Upper lobe of left lung (tissue), 6 donors: ENCODE measurements at regions not wholly inside any gene's neighbourhood (a gene's known extent, or its start where the extent isn't known, plus 50 kb on each side); places are given as distances from the start of the nearest gene placed in this dataset.

ENCODE experiments used
- ATAC-seq, 2 donors: fragments of 200-7000 bp; cut with Tn5 transposase; one replicate each; pipeline ENCODE4 v1.9.1; 2022; ENCODE audit warnings: mild to moderate bottlenecking in 2 of 2, moderate library complexity in 2 of 2; ENCODE audit not compliant: low FRiP score in 2 of 2
- DNase-seq, 2 donors: peaks; one replicate each; pipeline ENCODE4 v3.0.0-alpha.2; 2019 to 2020
- H3K27ac ChIP-seq, 4 donors: fragments of 200-600 bp; sonication (generic); one replicate each; pipeline ENCODE4 v1.5.1; 2016 to 2019
- H3K27me3 ChIP-seq, 4 donors: fragments of 200-600 bp; sonication (generic); one replicate each; pipeline ENCODE4 v1.5.1; 2017 to 2019
- H3K36me3 ChIP-seq, 4 donors: fragments of 200-600 bp; sonication (generic); one replicate each; pipeline ENCODE4 v1.5.1; 2016 to 2019
- H3K4me1 ChIP-seq, 4 donors: fragments of 200-600 bp; sonication (generic); one replicate each; pipeline ENCODE4 v1.5.1; 2018 to 2019
- H3K4me3 ChIP-seq, 4 donors: fragments of 200-600 bp; sonication (generic); one replicate each; pipeline ENCODE4 v1.5.1; 2017 to 2019; ENCODE audit warnings: mild to moderate bottlenecking in 2 of 4, moderate library complexity in 1 of 4
- H3K9me3 ChIP-seq, 4 donors: fragments of 200-600 bp; sonication (generic); one replicate each; pipeline ENCODE4 v1.5.1; 2018 to 2019
- CTCF ChIP-seq, 6 experiments: fragments of 450-650 bp in 4 of 6; fragments of 200-600 bp in 2 of 6; sonication (generic) in 2 of 6; IDR thresholded peaks; one replicate each; pipeline ENCODE4 v1.5.1; 2016 to 2019; ENCODE audit warnings: antibody characterized with exemption in 6 of 6
- EP300 ChIP-seq, 4 donors: sonication (generic); formaldehyde crosslinking; IDR thresholded peaks; one replicate each; pipeline ENCODE4 v1.5.1; 2017; ENCODE audit warnings: antibody characterized with exemption in 4 of 4, control low read depth in 2 of 4
- POLR2A ChIP-seq, 4 donors: fragments of 450-650 bp; IDR thresholded peaks; one replicate each; pipeline ENCODE4 v1.5.1; 2016 to 2017; ENCODE audit warnings: antibody characterized with exemption in 4 of 4, mild to moderate bottlenecking in 2 of 4
- POLR2AphosphoS5 ChIP-seq, 2 donors: sonication (generic); formaldehyde crosslinking; IDR thresholded peaks; one replicate each; pipeline ENCODE4 v1.5.1; 2017; ENCODE audit warnings: antibody characterized with exemption in 2 of 2
- WGBS, 2 donors: methylation state at CpG; one replicate each; pipeline ENCODE4 v1.1.5; 2017 to 2018; 5-methylcytosine and 5-hydroxymethylcytosine counted together
- donor health status: DM: no; HTN: no; CAD: no; lungs with moderate emphysema.
- donor health status: DM: no; HTN: yes; CAD: no; lungs with severe emphysema.

GRCh38 chr6:45721665-45722064 lies 294.0 kb downstream of the CLIC5 start:
- Histone ChIP-seq H3K27ac (no peak overlapping the region), H3K4me1 (no peaks in the 10 kb centered on the region), H3K36me3 (no peaks in the 10 kb centered on the region), H3K9me3 (no peaks in the 10 kb centered on the region), H3K27me3 (no peaks in the 10 kb centered on the region), H3K4me3 (no peak overlapping the region)
- 68 to 75% methylated on average over 6 of the region's 6 CpGs for WGBS, 2 donors
- DNase-seq (no peak), ATAC-seq (no peak)
- TF ChIP-seq EP300 (IDR thresholded peaks at IDR 0.05) (no peak), POLR2AphosphoS5 (IDR thresholded peaks at IDR 0.05) (no peak), POLR2A (IDR thresholded peaks at IDR 0.05) (no peak), CTCF (IDR thresholded peaks at IDR 0.05) (no peak)

GRCh38 chr6:45718871-45719270 lies 296.8 kb downstream of the CLIC5 start:
- 80 to 92% methylated on average over 3 of the region's 3 CpGs for WGBS, 2 donors
- TF ChIP-seq CTCF (IDR thresholded peaks at IDR 0.05) (no peak), POLR2AphosphoS5 (IDR thresholded peaks at IDR 0.05) (no peak), EP300 (IDR thresholded peaks at IDR 0.05) (no peak), POLR2A (IDR thresholded peaks at IDR 0.05) (no peak)
- H3K27ac ChIP-seq = no peak overlapping the region

GRCh38 chr6:45718131-45718530 lies 297.5 kb downstream of the CLIC5 start:
- Histone ChIP-seq H3K27ac (no peak overlapping the region), H3K27me3 (no peaks in the 10 kb centered on the region), H3K4me1 (peaks cover 3 to 7% (median 5%) of the 10 kb centered on the region in 4 donors), H3K4me3 (no peak overlapping the region), H3K36me3 (no peaks in the 10 kb centered on the region), H3K9me3 (no peaks in the 10 kb centered on the region)
- no peak for TF ChIP-seq CTCF (IDR thresholded peaks at IDR 0.05)
- no peak for TF ChIP-seq EP300 (IDR thresholded peaks at IDR 0.05)
- TF ChIP-seq POLR2A (IDR thresholded peaks at IDR 0.05) = no peak
- TF ChIP-seq POLR2AphosphoS5 (IDR thresholded peaks at IDR 0.05) = no peak
- 81 to 89% methylated on average over 3 of the region's 3 CpGs for WGBS, 2 donors
- ATAC-seq = no peak
- no peak for DNase-seq

More at GRCh38 chr6:45718871-45719270, 296.8 kb downstream of the CLIC5 start:
- DNase-seq = no peak
- H3K36me3 ChIP-seq = no peaks in the 10 kb centered on the region
- H3K27me3 ChIP-seq = no peaks in the 10 kb centered on the region
- ATAC-seq = no peak
- H3K9me3 ChIP-seq = no peaks in the 10 kb centered on the region
- no peak overlapping the region for H3K4me3 ChIP-seq
- peaks cover 3 to 7% (median 5%) of the 10 kb centered on the region in 4 donors for H3K4me1 ChIP-seq

- no peaks in the 10 kb centered on the region for H3K9me3 ChIP-seq
- peaks cover 3 to 7% (median 5%) of the 10 kb centered on the region in 4 donors for H3K4me1 ChIP-seq
- H3K36me3 ChIP-seq = no peaks in the 10 kb centered on the region
- ATAC-seq = no peak
- 88 to 89% methylated on average over 6 of the region's 6 CpGs for WGBS, 2 donors
- no peak for TF ChIP-seq CTCF (IDR thresholded peaks at IDR 0.05)
- no peak for TF ChIP-seq POLR2AphosphoS5 (IDR thresholded peaks at IDR 0.05)
- TF ChIP-seq EP300 (IDR thresholded peaks at IDR 0.05) = no peak
- TF ChIP-seq POLR2A (IDR thresholded peaks at IDR 0.05) = no peak
- no peak overlapping the region for H3K4me3 ChIP-seq
- H3K27me3 ChIP-seq = no peaks in the 10 kb centered on the region
- no peak overlapping the region for H3K27ac ChIP-seq
- DNase-seq = no peak
These were observed 297.9 kb downstream of the CLIC5 start for GRCh38 chr6:45717715-45718114.

DNA sequence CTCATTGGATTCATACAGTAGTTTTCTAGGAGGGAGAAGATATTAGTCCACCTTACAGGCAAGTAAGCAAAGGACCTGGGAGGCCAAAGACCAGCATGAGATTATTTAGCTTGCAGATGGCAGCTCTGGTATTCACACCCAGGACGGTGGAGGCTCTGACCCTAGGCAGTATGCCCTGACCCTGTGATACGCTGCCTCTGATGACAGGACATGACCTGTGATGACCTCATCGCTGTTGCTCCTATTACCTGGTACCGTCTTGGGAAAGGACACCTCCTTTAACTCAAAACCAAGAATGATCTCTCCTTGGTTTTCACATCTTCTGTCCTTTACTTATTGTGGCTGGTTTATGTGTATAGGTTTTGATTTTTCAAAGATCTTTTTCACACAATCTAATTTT lies 298.6 kb downstream of the CLIC5 start:
- Histone ChIP-seq H3K27ac (no peak overlapping the region), H3K9me3 (no peaks in the 10 kb centered on the region), H3K27me3 (no peaks in the 10 kb centered on the region), H3K4me3 (no peak overlapping the region), H3K4me1 (peaks cover 3 to 7% (median 5%) of the 10 kb centered on the region in 4 donors), H3K36me3 (no peaks in the 10 kb centered on the region)
- DNase-seq (no peak), ATAC-seq (no peak)
- 72 to 78% methylated on average over 4 of the region's 4 CpGs for WGBS, 2 donors
- TF ChIP-seq EP300 (IDR thresholded peaks at IDR 0.05) (no peak), CTCF (IDR thresholded peaks at IDR 0.05) (no peak), POLR2AphosphoS5 (IDR thresholded peaks at IDR 0.05) (no peak), POLR2A (IDR thresholded peaks at IDR 0.05) (no peak)
